ENCODE measurements at regions not wholly inside any gene's neighbourhood (a gene's known extent, or its start where the extent isn't known, plus 50 kb on each side); places are given as distances from the start of the nearest gene placed in this dataset.

DNA sequence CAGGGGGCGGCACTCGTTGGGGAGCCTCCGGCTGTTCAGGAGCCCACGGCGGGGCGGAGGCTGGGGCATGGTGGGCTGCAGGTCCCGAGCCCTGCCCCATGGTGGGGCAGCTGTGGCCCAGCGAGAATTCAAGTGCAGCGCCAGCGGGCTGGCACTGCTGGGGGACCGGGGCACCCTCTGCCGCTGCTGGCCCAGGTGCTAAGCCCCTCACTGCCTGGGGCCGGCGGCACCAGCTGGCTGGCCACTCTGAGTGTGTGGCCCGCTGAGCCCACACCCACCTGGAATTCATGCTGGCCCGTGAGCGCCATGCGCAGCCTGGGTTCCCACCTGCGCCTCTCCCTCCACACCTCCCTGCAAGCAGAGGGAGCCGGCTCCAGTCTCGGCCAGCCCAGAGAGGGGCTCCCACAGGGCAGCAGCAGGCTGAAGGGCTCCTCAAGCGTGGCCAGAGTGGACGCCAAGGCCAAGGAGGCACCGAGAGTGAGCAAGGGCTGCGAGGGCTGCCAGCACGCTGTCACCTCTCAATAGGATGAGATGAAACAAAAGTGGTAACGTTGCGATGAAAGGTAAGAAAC is 464.9 kb downstream of the PCDH7 start:
- no peak for DNase-seq (ENCODE audit: extremely low read depth, low read depth)
- TF ChIP-seq, protein P1, sequence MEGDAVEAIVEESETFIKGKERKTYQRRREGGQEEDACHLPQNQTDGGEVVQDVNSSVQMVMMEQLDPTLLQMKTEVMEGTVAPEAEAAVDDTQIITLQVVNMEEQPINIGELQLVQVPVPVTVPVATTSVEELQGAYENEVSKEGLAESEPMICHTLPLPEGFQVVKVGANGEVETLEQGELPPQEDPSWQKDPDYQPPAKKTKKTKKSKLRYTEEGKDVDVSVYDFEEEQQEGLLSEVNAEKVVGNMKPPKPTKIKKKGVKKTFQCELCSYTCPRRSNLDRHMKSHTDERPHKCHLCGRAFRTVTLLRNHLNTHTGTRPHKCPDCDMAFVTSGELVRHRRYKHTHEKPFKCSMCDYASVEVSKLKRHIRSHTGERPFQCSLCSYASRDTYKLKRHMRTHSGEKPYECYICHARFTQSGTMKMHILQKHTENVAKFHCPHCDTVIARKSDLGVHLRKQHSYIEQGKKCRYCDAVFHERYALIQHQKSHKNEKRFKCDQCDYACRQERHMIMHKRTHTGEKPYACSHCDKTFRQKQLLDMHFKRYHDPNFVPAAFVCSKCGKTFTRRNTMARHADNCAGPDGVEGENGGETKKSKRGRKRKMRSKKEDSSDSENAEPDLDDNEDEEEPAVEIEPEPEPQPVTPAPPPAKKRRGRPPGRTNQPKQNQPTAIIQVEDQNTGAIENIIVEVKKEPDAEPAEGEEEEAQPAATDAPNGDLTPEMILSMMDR (IDR thresholded peaks at IDR 0.05; ENCODE audit: low read depth, low read length, missing control alignments): no peak
- no peak overlapping the region for H3K4me3 ChIP-seq (replicated peaks; ENCODE audit: low read depth, low read length)

DNA sequence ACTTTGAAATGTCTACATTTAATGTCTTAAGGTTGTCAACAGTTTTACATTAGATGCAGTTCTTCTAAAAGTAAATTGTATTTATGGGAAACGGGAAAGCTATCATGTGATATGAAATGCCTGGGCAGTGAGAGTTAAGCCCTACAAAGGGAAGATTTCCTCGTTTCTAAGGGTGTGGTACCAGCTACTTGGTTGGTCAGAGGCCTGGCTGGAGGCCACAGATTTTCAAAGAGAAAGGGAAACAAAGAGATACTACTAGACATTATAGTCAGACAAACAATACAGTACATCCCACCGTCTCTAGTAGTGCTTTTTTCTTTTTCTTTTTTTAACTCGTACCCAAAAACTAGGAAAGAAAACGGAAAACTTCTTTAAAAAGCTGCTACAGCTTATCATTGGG is 467.8 kb downstream of the PCDH7 start:
- H3K4me3 ChIP-seq (replicated peaks; ENCODE audit: low read depth, low read length): no peak overlapping the region
- no peak for DNase-seq (ENCODE audit: extremely low read depth, low read depth)
- TF ChIP-seq, protein P1 (IDR thresholded peaks at IDR 0.05; ENCODE audit: low read depth, low read length, missing control alignments): no peak

DNA sequence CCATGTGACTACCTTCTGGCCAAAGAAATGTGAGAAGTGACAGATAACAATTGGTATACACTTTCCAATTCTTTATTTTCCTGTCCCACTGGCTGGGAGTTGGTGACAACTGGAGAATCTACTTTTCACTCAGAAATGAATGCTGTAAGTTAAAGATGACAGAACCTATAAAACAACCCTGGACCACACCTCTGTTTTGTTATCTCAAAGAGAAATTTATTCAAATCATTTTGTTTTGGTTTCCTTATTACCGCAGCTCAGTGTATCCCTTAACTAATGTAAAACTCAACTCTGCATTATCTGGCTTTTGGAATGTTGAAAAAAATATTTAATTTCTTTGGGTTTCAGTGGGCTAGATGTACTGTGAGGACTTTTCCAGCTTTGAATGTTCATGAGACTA is 469.8 kb downstream of the PCDH7 start:
- no peak overlapping the region for H3K4me3 ChIP-seq (replicated peaks; ENCODE audit: low read depth, low read length)
- no peak for DNase-seq (ENCODE audit: extremely low read depth, low read depth)
- TF ChIP-seq, protein P1 (IDR thresholded peaks at IDR 0.05; ENCODE audit: low read depth, low read length, missing control alignments): no peak

DNA sequence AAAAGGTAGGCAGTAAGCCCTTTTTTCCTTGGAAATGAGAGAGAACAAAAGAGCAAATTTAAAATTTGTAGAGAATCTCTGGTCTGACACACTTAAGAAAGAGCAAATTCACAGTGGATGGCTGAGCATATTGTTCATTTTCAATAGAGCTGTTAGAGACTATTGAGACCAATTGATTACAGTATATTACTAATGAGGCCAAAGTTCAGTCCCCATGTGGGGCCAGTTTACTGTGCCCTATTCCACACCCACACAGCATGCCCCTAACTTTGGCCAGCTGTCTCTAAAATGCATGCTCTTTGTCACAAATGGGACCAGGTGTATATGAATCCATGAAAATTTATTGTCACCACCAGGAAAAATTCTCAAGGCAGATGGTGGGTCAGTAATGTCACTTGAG is 470.5 kb downstream of the PCDH7 start:
- DNase-seq (ENCODE audit: extremely low read depth, low read depth): no peak
- TF ChIP-seq, protein P1 (IDR thresholded peaks at IDR 0.05; ENCODE audit: low read depth, low read length, missing control alignments): no peak

DNA sequence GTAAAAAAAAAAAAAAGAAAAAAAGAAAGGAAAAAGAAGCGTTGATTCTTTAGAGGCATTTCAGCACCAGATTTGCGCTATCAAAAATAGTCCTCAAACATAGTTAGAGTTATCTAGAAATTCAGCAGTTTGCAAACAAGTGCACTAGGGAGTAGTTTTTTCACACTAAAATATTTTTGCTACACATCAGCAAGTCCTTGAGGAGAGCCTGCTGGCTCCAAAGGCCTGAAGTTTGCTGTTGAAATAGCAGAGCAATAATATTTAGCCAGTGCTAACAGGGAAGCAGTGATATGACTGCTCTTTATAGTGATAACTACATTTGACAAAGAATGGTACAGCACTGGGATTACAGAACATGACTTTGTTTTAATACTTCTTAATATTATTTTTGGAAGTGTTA is 472.2 kb downstream of the PCDH7 start:
- DNase-seq (ENCODE audit: extremely low read depth, low read depth): no peak
- TF ChIP-seq, protein P1 (IDR thresholded peaks at IDR 0.05; ENCODE audit: low read depth, low read length, missing control alignments): no peak
- no peak overlapping the region for H3K4me3 ChIP-seq (replicated peaks; ENCODE audit: low read depth, low read length)

More for the DNA sequence above, 470.5 kb downstream of the PCDH7 start:
- H3K4me3 ChIP-seq (replicated peaks; ENCODE audit: low read depth, low read length): no peak overlapping the region

DNA sequence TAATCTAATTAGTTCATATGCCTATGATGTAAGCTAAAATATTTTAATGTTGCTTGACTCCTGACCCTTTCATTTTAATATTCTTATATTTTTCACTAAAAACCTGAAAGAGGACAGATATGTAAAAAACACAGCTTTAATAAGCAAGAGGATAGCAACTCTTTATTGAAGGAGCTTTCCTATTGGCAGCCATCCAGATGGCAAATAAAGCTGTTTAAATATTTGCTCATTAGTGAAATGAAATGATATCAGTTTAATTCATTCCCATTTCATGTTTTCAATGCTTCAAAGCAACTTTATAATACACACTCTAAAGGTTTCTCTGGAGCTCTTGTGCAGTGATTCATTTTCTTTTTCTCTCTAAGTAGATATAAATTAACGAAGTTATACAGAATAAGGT is 473.4 kb downstream of the PCDH7 start:
- no peak overlapping the region for H3K4me3 ChIP-seq (replicated peaks; ENCODE audit: low read depth, low read length)
- DNase-seq (ENCODE audit: extremely low read depth, low read depth): no peak
- TF ChIP-seq, protein P1 (IDR thresholded peaks at IDR 0.05; ENCODE audit: low read depth, low read length, missing control alignments): no peak

DNA sequence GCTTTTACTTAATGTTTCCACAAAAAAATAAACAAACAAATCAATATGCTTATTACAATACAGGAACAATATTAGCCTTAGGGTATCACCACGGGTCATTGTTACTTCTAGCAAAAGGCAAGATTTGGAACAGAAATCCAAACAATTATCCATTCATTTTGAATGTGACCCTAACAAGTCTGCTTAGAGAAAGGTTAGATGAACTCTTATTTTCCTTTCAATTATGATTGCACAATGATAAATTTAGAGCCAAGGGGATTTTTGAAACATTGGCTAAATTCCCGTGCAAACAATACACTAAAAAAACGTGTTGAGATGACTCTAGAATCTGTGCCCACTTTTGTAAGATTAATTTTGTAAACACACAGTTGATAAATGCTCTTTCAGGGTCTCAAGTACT is 474.7 kb downstream of the PCDH7 start:
- DNase-seq (ENCODE audit: extremely low read depth, low read depth): no peak
- TF ChIP-seq, protein P1 (IDR thresholded peaks at IDR 0.05; ENCODE audit: low read depth, low read length, missing control alignments): no peak
- no peak overlapping the region for H3K4me3 ChIP-seq (replicated peaks; ENCODE audit: low read depth, low read length)

Measured in HFF-Myc (cell line).